Osteoblast (primary cell): ENCODE measurements at regions not wholly inside any gene's neighbourhood (a gene's known extent, or its start where the extent isn't known, plus 50 kb on each side); places are given as distances from the start of the nearest gene placed in this dataset.

Experiments used
- DNase-seq: peaks from one replicate; pipeline ENCODE4 v3.0.0; 2011; ENCODE audit warnings: low spot score, mixed read lengths; ENCODE audit not compliant: insufficient read length; ENCODE audit errors: missing footprints
- H2AFZ ChIP-seq: 2 replicates; pipeline ENCODE4 v1.6.0; 2011; ENCODE audit warnings: mild to moderate bottlenecking, low read length
- H3K27ac ChIP-seq: 2 replicates; pipeline ENCODE4 v1.5.1; 2011; ENCODE audit warnings: mild to moderate bottlenecking, low read depth, low read length, moderate library complexity
- H3K27me3 ChIP-seq: 2 replicates; pipeline ENCODE4 v1.6.0; 2012; ENCODE audit warnings: mild to moderate bottlenecking, control low read depth, inconsistent platforms, low read length, moderate library complexity; ENCODE audit not compliant: insufficient read depth
- H3K36me3 ChIP-seq: 2 replicates; pipeline ENCODE4 v1.5.1; 2011; ENCODE audit warnings: mild to moderate bottlenecking, low read length, control low read depth, moderate library complexity; ENCODE audit not compliant: insufficient read depth
- H3K4me1 ChIP-seq: 2 replicates; pipeline ENCODE4 v1.5.1; 2011; ENCODE audit warnings: mild to moderate bottlenecking, low read length, control low read depth, moderate library complexity; ENCODE audit not compliant: insufficient read depth
- H3K4me2 ChIP-seq: 2 replicates; pipeline ENCODE4 v1.6.0; 2011; ENCODE audit warnings: mild to moderate bottlenecking, low read length; ENCODE audit not compliant: insufficient read depth
- H3K4me3 ChIP-seq: fragments of 200-600 bp; sonication (generic); 3 replicates; pipeline ENCODE4 v1.5.1; 2012; ENCODE audit warnings: mild to moderate bottlenecking, low read length, inconsistent platforms; ENCODE audit not compliant: insufficient read depth
- H3K79me2 ChIP-seq: 2 replicates; pipeline ENCODE4 v1.6.0; 2012; ENCODE audit warnings: mild to moderate bottlenecking, low read length, control low read depth, inconsistent platforms; ENCODE audit not compliant: insufficient read depth
- H3K9me3 ChIP-seq: 2 replicates; pipeline ENCODE4 v1.5.1; 2011; ENCODE audit warnings: low read depth, low read length, control low read depth
- H4K20me1 ChIP-seq: 2 replicates; pipeline ENCODE4 v1.6.0; 2012; ENCODE audit warnings: mild to moderate bottlenecking, low read length, control low read depth; ENCODE audit not compliant: insufficient read depth
- TF ChIP-seq, protein P1 (sequence below): IDR thresholded peaks from 2 replicates; pipeline ENCODE4 v1.5.1; 2011; ENCODE audit warnings: mild to moderate bottlenecking, low read depth, low read length, moderate library complexity; ENCODE audit errors: extremely low read depth

DNA sequence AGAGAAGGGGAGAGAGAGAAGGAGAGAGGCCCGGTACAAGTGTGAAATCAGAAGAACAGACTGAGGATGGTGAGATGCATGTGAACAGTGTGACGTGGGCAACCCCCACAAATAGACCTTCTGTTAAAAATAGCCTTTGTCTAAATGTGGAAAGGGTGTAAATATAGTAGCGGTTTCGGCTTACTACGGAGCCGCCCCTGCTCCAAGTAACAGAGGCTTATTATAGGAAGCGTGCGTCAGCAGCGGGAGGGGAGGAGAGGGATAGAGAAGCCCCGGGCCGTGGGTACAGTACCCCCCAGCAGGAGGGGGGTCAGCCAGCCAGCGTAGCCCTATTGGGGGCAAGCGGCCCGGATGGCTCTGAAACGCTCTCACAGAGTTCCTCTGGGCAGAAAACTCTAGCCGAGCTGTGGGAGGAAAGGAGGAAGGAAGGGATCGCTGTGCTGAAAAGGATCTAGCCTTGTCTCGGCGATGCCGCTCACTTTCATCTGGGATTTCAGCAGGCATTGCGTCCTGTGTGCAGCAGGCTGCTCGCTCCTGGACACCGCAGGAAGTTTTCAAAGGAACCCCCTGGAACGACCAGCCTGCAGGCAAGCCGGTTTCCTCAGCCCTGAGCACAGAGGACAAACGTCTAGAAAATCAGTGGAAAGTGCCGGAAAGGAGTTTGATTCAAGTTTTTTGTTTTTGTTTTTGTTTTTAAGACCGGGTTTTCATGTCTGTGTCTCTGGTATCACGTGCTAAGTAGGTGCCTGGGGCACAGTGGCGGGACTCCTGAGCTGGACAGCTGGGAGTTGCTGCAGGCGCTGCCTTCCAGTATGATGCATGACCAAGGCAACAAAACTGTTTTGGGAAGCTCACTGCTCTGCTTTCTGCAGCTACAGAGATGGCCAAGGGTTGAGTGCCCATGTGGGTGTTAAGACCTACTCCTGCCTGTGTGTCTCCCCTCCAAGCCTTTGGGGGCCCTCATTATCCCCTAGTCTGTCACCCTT is 146.6 kb downstream of the SEC61B start:
- H3K4me2 ChIP-seq, result peak overlapping the region; percentile 89
- DNase-seq, result peak; percentile 92
- no peaks in the 10 kb centered on the region for H4K20me1 ChIP-seq
- H3K36me3 ChIP-seq, result no peaks in the 10 kb centered on the region
- no peaks in the 10 kb centered on the region for H3K9me3 ChIP-seq
- H3K27me3 ChIP-seq, result peaks cover 27% of the 10 kb centered on the region
- peak overlapping the region; percentile 76 for H3K4me3 ChIP-seq
- H2AFZ ChIP-seq, result peak overlapping the region; percentile 92
- H3K27ac ChIP-seq, result peak overlapping the region; percentile 74
- H3K4me1 ChIP-seq, result peaks cover 15% of the 10 kb centered on the region
- no peaks in the 10 kb centered on the region for H3K79me2 ChIP-seq
- TF ChIP-seq, protein P1, sequence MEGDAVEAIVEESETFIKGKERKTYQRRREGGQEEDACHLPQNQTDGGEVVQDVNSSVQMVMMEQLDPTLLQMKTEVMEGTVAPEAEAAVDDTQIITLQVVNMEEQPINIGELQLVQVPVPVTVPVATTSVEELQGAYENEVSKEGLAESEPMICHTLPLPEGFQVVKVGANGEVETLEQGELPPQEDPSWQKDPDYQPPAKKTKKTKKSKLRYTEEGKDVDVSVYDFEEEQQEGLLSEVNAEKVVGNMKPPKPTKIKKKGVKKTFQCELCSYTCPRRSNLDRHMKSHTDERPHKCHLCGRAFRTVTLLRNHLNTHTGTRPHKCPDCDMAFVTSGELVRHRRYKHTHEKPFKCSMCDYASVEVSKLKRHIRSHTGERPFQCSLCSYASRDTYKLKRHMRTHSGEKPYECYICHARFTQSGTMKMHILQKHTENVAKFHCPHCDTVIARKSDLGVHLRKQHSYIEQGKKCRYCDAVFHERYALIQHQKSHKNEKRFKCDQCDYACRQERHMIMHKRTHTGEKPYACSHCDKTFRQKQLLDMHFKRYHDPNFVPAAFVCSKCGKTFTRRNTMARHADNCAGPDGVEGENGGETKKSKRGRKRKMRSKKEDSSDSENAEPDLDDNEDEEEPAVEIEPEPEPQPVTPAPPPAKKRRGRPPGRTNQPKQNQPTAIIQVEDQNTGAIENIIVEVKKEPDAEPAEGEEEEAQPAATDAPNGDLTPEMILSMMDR, result no peak

DNA sequence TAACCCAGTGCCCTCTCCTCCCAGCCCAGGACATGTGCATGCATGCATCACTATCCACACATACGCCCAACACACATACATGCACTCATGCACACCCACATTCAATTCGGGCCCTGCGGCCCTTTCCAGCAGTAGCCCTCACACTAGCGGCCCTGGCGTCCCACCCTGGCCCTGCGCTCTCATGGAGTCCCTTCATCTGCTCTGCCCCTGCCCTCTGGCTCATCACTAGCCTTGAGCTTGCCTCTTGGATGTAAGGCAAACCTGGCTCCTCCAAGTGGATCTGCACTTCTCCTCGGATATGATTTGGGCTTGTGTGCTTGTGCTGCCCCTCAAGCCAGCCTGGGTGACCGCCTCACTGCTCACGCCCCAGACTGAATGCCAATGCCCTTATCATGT is 147.2 kb downstream of the SEC61B start:
- Histone ChIP-seq H3K4me3 (no peak overlapping the region), H3K4me2 (no peak overlapping the region), H3K36me3 (no peaks in the 10 kb centered on the region), H3K9me3 (no peaks in the 10 kb centered on the region), H3K27me3 (peaks cover 23% of the 10 kb centered on the region), H2AFZ (no peak overlapping the region), H3K27ac (no peak overlapping the region), H3K4me1 (peaks cover 15% of the 10 kb centered on the region), H3K79me2 (no peaks in the 10 kb centered on the region), H4K20me1 (no peaks in the 10 kb centered on the region)
- no peak for DNase-seq
- TF ChIP-seq, protein P1, result no peak

DNA sequence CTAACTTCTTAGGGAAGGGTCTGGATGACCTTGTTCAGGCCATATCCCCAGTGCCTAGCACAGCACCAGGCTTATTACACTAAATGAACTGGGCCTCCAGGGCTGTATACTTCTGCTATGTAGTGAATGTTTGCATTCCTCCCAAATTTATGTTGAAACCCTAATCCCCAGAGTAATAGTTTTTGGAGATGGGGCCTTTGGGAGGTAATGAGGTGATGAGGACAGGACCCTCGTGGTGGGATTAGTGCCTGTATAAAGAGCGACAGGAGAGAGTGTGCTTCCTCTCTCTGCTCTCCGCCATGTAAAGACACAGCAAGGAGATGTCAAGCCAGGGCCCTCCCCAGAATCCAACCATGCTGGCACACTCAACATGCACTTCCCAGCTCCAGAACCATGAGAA is 148.3 kb downstream of the SEC61B start:
- H3K4me2 ChIP-seq, result no peak overlapping the region
- DNase-seq, result no peak
- H3K27me3 ChIP-seq, result peaks cover 23% of the 10 kb centered on the region
- H4K20me1 ChIP-seq, result no peaks in the 10 kb centered on the region
- H3K27ac ChIP-seq, result no peak overlapping the region
- no peaks in the 10 kb centered on the region for H3K79me2 ChIP-seq
- peaks cover 14% of the 10 kb centered on the region for H3K4me1 ChIP-seq
- no peaks in the 10 kb centered on the region for H3K36me3 ChIP-seq
- H2AFZ ChIP-seq, result no peak overlapping the region
- TF ChIP-seq, protein P1, result no peak
- no peak overlapping the region for H3K4me3 ChIP-seq
- H3K9me3 ChIP-seq, result no peaks in the 10 kb centered on the region

DNA sequence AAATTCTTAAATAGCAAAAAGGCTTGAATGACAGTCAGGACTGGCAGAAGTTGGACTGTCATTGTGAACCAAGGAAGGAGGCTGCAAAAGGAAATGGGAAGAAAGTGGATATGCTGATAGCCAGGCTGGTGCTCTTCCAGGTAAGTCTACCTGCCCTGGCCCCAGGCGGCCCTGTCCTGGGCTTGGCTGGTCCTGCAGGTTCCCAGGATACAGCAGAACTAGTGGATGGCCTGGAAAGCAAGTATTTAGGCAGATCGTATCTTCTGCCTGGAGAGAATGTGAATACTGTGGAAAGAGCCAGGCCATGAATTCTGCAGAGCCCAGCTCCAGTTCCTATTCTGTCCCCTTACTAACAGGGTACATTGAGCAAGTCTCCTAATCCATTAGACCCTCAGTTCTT is 149.3 kb downstream of the SEC61B start:
- no peaks in the 10 kb centered on the region for H3K79me2 ChIP-seq
- no peak for DNase-seq
- TF ChIP-seq, protein P1, result no peak

More for the DNA sequence above, 149.3 kb downstream of the SEC61B start:
- Histone ChIP-seq H3K4me3 (no peak overlapping the region), H3K27me3 (peaks cover 31% of the 10 kb centered on the region), H3K4me2 (no peak overlapping the region), H3K27ac (no peak overlapping the region), H3K9me3 (no peaks in the 10 kb centered on the region), H3K36me3 (no peaks in the 10 kb centered on the region), H4K20me1 (no peaks in the 10 kb centered on the region), H3K4me1 (peaks cover 11% of the 10 kb centered on the region), H2AFZ (no peak overlapping the region)
